ENCODE measurements at regions not wholly inside any gene's neighbourhood (a gene's known extent, or its start where the extent isn't known, plus 50 kb on each side); places are given as distances from the start of the nearest gene placed in this dataset.

GRCh38 chr20:57882451-57883161, 172.8 kb upstream of the PMEPA1 start:
- peak; percentile 71 for DNase-seq (ENCODE audit: low spot score)
- intact Hi-C loops (cut with DNase I): no loop called here

- DNase-seq (ENCODE audit: low spot score): no peak
- intact Hi-C loops (cut with DNase I): no loop called here
Measured at GRCh38 chr20:57881466-57882385, 171.9 kb upstream of the PMEPA1 start.

GRCh38 chr20:57880571-57880892, 170.7 kb upstream of the PMEPA1 start:
- intact Hi-C loops (cut with DNase I): no loop called here
- no peak for DNase-seq (ENCODE audit: low spot score)

- intact Hi-C loops (cut with DNase I): no loop called here
- DNase-seq (ENCODE audit: low spot score): no peak
Measured at GRCh38 chr20:57879779-57880570, 170.2 kb upstream of the PMEPA1 start.

DNA sequence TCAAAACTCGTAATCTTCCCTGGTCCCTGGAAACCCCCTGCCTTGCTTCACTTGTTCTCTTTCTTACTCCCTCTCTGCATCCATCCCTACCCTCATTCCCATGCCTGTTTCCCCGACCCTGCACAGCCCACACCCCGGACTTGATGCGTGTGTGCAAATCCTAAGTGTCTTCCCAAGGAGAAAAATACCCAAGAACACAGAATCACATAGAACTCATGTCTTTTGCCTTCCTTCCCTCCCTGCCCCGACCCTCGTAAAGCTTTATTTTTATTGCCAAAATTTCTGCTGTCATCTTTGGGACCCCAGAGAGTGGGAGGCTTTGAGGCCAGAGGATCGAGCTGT, 169.6 kb upstream of the PMEPA1 start:
- no peak for DNase-seq (ENCODE audit: low spot score)
- intact Hi-C loops (cut with DNase I): no loop called here

DNA sequence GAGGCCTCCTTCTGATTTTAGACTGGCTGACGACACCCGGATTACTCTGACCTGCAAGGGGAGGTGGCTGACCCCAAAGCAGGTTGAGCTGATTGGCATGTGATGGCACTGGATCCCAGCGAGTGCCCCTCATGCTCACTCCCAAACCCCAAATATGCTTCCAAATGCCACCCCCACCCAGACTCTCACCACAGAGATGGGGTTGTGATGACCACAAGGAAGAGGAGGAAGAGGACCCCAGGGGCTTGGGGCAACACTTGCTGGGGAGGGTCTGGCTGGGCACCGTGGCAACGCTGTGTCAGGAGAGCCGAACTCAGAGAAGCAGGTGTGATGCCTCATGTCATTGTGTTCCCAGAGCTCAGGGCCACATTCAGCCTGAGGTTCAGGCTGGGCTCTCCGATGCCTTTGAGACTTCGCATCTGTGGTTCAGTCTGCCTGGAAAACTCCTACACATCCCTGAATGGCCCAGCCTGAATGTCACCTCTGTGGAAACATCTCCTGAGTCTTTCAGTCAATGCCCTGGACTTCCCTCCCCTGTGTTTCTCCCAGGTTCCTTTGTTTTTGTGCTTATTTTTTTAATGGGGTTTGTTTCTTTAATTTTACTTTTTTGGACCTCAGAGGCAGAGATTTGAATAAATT, 169.1 kb upstream of the PMEPA1 start:
- DNase-seq (ENCODE audit: low spot score): no peak
- intact Hi-C loops (cut with DNase I): no loop called here

- no peak for DNase-seq (ENCODE audit: low spot score)
- intact Hi-C loops (cut with DNase I): no loop called here
Measured at GRCh38 chr20:57877995-57878394, 168.2 kb upstream of the PMEPA1 start.

DNA sequence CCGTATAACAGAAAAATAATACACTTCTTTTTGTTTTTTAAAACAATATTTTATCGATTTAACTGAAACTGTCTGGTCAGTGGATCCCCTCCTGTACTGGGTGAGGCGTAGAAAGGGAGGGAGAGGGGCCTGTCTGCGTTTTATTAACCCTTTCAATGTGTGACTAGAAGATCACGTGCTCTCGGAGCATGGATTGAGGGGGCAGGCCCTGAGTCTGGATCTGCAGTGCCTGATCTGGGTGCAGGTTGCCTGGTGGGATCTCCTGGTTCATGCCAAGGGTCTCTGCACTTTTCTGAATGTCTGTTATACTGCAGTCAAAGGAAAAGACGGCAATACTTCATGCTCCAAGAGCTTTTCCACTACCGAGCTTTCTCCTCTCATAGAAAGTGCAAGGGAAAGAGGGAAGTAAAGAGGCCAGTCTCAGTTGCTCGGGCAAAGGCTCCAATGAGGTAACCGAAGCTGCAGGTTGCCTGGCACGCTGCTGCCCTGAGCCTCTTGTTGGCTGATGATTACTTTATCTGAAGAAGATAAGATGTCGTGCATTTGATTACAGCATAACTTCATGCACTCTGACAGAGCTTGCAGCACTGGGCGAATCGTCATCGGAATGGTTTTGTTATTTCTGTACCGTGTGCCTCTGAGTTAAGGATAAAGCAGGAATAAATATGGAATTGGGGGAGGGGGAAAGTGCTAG, 167.5 kb upstream of the PMEPA1 start:
- intact Hi-C loops (cut with DNase I): no loop called here
- DNase-seq (ENCODE audit: low spot score): no peak

DNA sequence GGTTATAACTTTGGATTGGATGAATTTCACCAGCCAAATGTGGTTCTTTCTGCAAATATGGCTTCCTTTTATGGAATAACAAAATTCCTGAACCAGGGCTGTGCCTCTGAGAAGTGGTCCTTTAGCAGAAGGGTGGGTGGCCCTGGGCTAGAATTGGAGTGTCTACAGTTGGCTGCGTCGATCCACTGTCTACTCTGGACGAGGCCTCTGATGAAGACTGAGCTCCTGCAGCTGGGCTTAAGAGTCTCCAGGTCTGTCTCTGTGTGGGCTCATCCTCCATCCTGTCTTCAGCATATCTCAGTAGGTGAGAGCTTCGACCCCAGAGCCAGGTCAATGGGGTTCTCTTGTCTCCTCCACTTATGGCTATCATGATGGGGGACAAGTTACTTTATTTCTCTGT, 166.3 kb upstream of the PMEPA1 start:
- no peak for DNase-seq (ENCODE audit: low spot score)

GRCh38 chr20:57874141-57874540, 164.3 kb upstream of the PMEPA1 start:
- no peak for DNase-seq (ENCODE audit: low spot score)
- intact Hi-C loops (cut with DNase I): no loop called here

More for the DNA sequence above, 166.3 kb upstream of the PMEPA1 start:
- intact Hi-C loops (cut with DNase I): no loop called here

GRCh38 chr20:57872816-57873409, 163.1 kb upstream of the PMEPA1 start:
- no peak for DNase-seq (ENCODE audit: low spot score)

DNA sequence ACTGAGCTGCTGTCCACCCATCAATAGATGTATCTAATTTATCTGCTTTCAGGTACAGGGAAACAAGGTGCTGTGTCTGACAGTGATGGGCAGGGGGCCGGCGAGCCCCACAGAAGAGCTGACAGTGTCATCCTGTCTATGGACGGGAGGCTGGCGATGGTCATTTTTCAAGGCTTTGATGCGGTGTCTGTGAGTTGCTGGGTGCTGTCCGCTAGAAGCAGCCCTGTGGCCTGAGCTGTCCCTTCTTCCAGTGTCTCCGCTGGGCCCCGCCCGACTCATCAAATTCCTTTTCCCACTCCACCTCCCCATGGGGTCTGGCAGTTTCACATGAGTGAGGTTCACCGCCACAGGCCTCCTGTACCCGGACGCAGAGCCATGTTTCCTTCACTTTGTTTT, 161.4 kb upstream of the PMEPA1 start:
- intact Hi-C loops (cut with DNase I): no loop called here
- no peak for DNase-seq (ENCODE audit: low spot score)

More at GRCh38 chr20:57872816-57873409, 163.1 kb upstream of the PMEPA1 start:
- intact Hi-C loops (cut with DNase I): no loop called here

- intact Hi-C loops (cut with DNase I): no loop called here
- DNase-seq (ENCODE audit: low spot score): no peak
Measured at GRCh38 chr20:57870597-57871236, 160.9 kb upstream of the PMEPA1 start.

DNA sequence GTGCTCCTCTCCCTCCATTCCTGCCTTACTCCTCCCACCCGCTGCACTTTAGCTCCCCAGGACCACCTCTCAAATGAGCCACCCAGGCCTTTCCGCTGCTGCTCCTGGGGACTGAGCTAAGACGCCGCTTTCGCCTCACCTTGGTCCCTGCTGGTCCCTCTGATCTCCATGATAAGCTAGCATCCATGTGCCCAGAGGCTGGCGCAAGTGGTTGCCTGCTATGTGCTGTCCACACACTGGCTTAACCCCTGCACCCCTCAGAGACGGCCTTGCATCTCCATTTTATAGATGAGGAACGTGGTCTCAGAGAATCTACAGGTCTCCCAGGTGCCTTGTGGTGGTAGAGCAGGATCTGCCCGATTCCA, 160.1 kb upstream of the PMEPA1 start:
- intact Hi-C loops (cut with DNase I): loop anchor here in 1 of 2 donors (5.0 kb wide), 1 partner anchor 1008 kb away; no protein-coding TSS in a partner anchor
- DNase-seq (ENCODE audit: low spot score): peak; percentile 73

DNA sequence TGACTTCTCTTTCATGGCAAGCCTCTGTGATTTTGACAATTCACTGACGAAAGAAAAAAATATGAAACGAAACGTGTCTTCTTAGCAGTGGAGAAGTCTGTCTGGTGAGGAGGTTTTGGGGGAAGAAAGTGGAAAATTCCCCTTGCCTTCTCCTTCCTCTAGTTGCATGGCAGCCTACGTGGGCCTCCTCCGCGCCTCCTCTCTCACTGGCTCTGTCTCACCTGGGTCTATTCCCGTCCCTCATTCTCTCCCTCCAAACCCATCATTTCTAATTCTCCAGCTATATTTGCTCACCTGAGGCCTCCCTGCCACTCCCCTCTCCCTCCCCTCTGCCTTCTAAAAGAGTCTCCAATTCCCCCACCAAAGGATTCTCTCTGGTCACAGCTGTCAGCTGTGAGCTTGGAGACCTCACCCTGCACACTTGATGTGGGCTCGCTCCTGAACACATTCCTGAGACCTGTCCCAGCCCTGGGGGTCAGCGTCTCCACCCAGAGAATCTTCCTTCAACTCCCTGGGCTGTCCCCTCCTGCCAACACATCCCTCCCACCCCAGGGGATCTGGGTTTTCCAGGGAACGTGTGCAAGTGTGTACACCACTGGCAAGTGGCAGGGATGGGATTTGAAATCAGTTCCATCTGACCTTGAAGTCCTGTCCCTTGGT, 159.6 kb upstream of the PMEPA1 start:
- intact Hi-C loops (cut with DNase I): loop anchor here in 1 of 2 donors (5.0 kb wide), 1 partner anchor 1007 kb away; no protein-coding TSS in a partner anchor
- no peak for DNase-seq (ENCODE audit: low spot score)

DNA sequence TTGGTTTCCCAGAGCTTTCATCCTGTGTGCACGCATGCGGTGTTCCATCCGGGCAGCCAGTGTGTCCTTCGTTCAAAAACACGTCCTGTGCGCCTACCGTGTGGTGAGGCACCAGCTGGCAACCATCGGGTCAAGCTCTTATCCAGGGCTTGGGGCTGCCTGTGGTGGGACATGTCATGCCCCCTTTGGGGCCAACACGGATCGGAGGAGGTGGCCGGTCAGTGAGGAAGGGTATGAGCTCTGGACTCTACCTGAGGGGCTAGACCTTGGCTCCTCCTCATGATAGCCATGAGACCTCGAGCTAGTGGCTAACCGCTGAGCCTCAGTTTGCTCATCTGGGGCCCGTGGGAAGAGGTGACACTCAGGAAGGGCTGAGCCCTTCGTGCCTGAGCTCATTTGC, 158.5 kb upstream of the PMEPA1 start:
- intact Hi-C loops (cut with DNase I): loop anchor here in 1 of 2 donors (5.0 kb wide), 1 partner anchor 1006 kb away; no protein-coding TSS in a partner anchor
- DNase-seq (ENCODE audit: low spot score): no peak

DNA sequence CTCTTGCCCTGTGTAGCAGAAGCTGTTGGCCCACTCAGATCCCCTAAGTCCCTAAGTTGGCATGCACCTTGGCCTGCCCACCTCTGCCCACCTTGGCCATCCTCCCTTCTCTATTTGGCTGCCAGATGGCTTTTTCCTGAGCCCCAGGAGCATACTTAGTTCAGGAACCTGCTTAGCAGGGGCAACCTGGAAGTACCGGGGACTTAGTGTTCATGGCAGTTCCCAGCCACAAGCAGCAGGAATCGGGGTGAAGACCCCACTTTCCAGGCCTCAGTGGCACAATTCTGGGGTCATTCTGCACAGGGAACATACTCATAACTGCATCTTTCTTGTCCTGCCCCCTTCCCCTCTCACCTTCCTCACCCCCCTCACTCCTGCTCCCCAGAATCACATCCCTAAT, 158.0 kb upstream of the PMEPA1 start:
- DNase-seq (ENCODE audit: low spot score): no peak

More for the DNA sequence above, 158.0 kb upstream of the PMEPA1 start:
- intact Hi-C loops (cut with DNase I): loop anchor here in 1 of 2 donors (5.0 kb wide), 1 partner anchor 1006 kb away; no protein-coding TSS in a partner anchor

Measured in posterior vena cava (tissue), 2 donors.